ENCODE measurements at regions not wholly inside any gene's neighbourhood (a gene's known extent, or its start where the extent isn't known, plus 50 kb on each side); places are given as distances from the start of the nearest gene placed in this dataset.

DNA sequence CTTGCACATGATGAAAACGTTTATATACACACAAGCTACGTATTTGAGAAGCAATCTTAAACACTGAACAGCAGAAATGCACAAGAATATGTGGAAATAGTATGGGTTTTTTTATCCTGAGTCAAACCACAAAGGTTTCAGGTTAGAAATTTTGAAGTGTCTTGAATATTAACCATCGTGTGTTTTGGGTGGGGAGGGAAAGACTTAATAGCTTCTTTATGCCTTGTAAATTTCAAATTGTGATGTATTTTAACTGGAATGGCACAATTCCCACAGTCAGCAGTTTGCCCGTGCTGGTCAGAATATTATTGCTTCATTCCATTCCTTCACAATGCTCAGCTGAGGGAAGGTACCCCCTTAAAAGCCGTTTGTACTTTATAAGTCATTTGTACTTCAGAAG, 67.4 kb upstream of the WDR1 start:
- TF ChIP-seq, protein P1, sequence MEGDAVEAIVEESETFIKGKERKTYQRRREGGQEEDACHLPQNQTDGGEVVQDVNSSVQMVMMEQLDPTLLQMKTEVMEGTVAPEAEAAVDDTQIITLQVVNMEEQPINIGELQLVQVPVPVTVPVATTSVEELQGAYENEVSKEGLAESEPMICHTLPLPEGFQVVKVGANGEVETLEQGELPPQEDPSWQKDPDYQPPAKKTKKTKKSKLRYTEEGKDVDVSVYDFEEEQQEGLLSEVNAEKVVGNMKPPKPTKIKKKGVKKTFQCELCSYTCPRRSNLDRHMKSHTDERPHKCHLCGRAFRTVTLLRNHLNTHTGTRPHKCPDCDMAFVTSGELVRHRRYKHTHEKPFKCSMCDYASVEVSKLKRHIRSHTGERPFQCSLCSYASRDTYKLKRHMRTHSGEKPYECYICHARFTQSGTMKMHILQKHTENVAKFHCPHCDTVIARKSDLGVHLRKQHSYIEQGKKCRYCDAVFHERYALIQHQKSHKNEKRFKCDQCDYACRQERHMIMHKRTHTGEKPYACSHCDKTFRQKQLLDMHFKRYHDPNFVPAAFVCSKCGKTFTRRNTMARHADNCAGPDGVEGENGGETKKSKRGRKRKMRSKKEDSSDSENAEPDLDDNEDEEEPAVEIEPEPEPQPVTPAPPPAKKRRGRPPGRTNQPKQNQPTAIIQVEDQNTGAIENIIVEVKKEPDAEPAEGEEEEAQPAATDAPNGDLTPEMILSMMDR (IDR thresholded peaks at IDR 0.05 in 8 of 11, conservative IDR thresholded peaks at IDR 0.05 in 3 of 11) = no peak
- TF ChIP-seq POLR2A (IDR thresholded peaks at IDR 0.05) (no peak), POLR2AphosphoS5 (IDR thresholded peaks at IDR 0.05) (no peak)

Data from spleen (tissue), 7 donors.